ENCODE measurements at regions not wholly inside any gene's neighbourhood (a gene's known extent, or its start where the extent isn't known, plus 50 kb on each side); places are given as distances from the start of the nearest gene placed in this dataset.
"Not testable (repeated sequence)": the region's sequence is repeated elsewhere in the genome, so short reads cannot be mapped to it uniquely, and the experiment has no call there.

- Histone ChIP-seq H3K27ac (no peak overlapping the region), H3K36me3 (no peaks in the 10 kb centered on the region), H3K4me1 (no peaks in the 10 kb centered on the region), H3K9me3 (peaks cover 0 to 7% (median 6%) of the 10 kb centered on the region in 3 donors), H3K4me3 (no peak overlapping the region), H3K27me3 (no peaks in the 10 kb centered on the region)
- intact Hi-C loops (cut with DNase I; ENCODE audit: low total_unique reads), result no loop called here
- no peak for TF ChIP-seq CTCF (IDR thresholded peaks at IDR 0.05)
- DNase-seq, result no peak
Measured at GRCh38 chr11:98507208-98507607, 513.5 kb upstream of the CNTN5 start.

GRCh38 chr11:98512938-98513337, 507.8 kb upstream of the CNTN5 start:
- DNase-seq, result no peak
- H3K27me3 ChIP-seq, result no peaks in the 10 kb centered on the region
- no peaks in the 10 kb centered on the region for H3K4me1 ChIP-seq
- no peak for TF ChIP-seq CTCF (IDR thresholded peaks at IDR 0.05)
- intact Hi-C loops (cut with DNase I; ENCODE audit: low total_unique reads), result no loop called here
- no peak overlapping the region for H3K27ac ChIP-seq
- no peak overlapping the region for H3K4me3 ChIP-seq
- no peaks in the 10 kb centered on the region for H3K36me3 ChIP-seq
- H3K9me3 ChIP-seq, result peaks cover 0 to 3% (median 0%) of the 10 kb centered on the region in 3 donors

GRCh38 chr11:98531576-98531975, 489.2 kb upstream of the CNTN5 start:
- H3K27ac ChIP-seq, result no peak overlapping the region
- no peak for DNase-seq
- H3K4me1 ChIP-seq, result no peaks in the 10 kb centered on the region
- H3K36me3 ChIP-seq, result no peaks in the 10 kb centered on the region
- intact Hi-C loops (cut with DNase I; ENCODE audit: low total_unique reads), result no loop called here
- no peak overlapping the region for H3K4me3 ChIP-seq
- TF ChIP-seq CTCF (IDR thresholded peaks at IDR 0.05), result no peak
- no peaks in the 10 kb centered on the region for H3K27me3 ChIP-seq
- H3K9me3 ChIP-seq, result no peaks in the 10 kb centered on the region

- no peaks in the 10 kb centered on the region for H3K36me3 ChIP-seq
- H3K4me1 ChIP-seq, result no peaks in the 10 kb centered on the region
- H3K27me3 ChIP-seq, result no peaks in the 10 kb centered on the region
- H3K27ac ChIP-seq, result no peak overlapping the region
- no peak for TF ChIP-seq CTCF (IDR thresholded peaks at IDR 0.05)
- no peaks in the 10 kb centered on the region for H3K9me3 ChIP-seq
- intact Hi-C loops (cut with DNase I; ENCODE audit: low total_unique reads), result no loop called here
- no peak for DNase-seq
- no peak overlapping the region for H3K4me3 ChIP-seq
Measured at GRCh38 chr11:98536023-98536422, 484.7 kb upstream of the CNTN5 start.

- intact Hi-C loops (cut with DNase I; ENCODE audit: low total_unique reads); H3K36me3 ChIP-seq; DNase-seq; H3K27ac ChIP-seq; H3K9me3 ChIP-seq; H3K4me1 ChIP-seq; H3K4me3 ChIP-seq; H3K27me3 ChIP-seq: not testable (repeated sequence)
Measured at GRCh38 chr11:98538358-98538757, 482.4 kb upstream of the CNTN5 start.

GRCh38 chr11:98545544-98546175, 475.1 kb upstream of the CNTN5 start:
- H3K4me1 ChIP-seq, result no peaks in the 10 kb centered on the region
- no peaks in the 10 kb centered on the region for H3K9me3 ChIP-seq
- H3K27me3 ChIP-seq, result no peaks in the 10 kb centered on the region
- no peaks in the 10 kb centered on the region for H3K36me3 ChIP-seq
- no peak for TF ChIP-seq CTCF (IDR thresholded peaks at IDR 0.05)
- no peak for DNase-seq
- no peak overlapping the region for H3K4me3 ChIP-seq
- no peak overlapping the region for H3K27ac ChIP-seq
- intact Hi-C loops (cut with DNase I; ENCODE audit: low total_unique reads), result no loop called here

All from tibial artery (tissue), 4 donors.